Loucy (cell line): ENCODE measurements at regions not wholly inside any gene's neighbourhood (a gene's known extent, or its start where the extent isn't known, plus 50 kb on each side); places are given as distances from the start of the nearest gene placed in this dataset.

Source experiments
- H2AFZ ChIP-seq: fragments of 200-600 bp; sonication (generic); 2 replicates; pipeline ENCODE4 v1.6.0; 2016; ENCODE audit warnings: antibody characterized with exemption, mild to moderate bottlenecking, low read length, moderate library complexity
- H3F3A ChIP-seq: fragments of 200-600 bp; 2 replicates; pipeline ENCODE4 v1.6.0; 2016; ENCODE audit warnings: antibody characterized with exemption, low read depth, mild to moderate bottlenecking
- H3K27me3 ChIP-seq: fragments of 200-600 bp; sonication (generic); 2 replicates; pipeline ENCODE4 v1.6.1; 2014; ENCODE audit warnings: low read length, mild to moderate bottlenecking; ENCODE audit not compliant: insufficient read depth, poor library complexity, severe bottlenecking
- H3K36me3 ChIP-seq: fragments of 200-600 bp; sonication (generic); 2 replicates; pipeline ENCODE4 v1.6.1; 2016; ENCODE audit warnings: low read length; ENCODE audit not compliant: insufficient read depth
- H3K4me1 ChIP-seq: fragments of 200-600 bp; sonication (generic); 2 replicates; pipeline ENCODE4 v1.5.1; 2014; ENCODE audit warnings: low read length, mild to moderate bottlenecking; ENCODE audit not compliant: insufficient read depth, poor library complexity, severe bottlenecking
- H3K4me2 ChIP-seq: fragments of 200-600 bp; sonication (generic); 2 replicates; pipeline ENCODE4 v1.6.0; 2014; ENCODE audit warnings: antibody characterized with exemption, low read length, low read depth, mild to moderate bottlenecking; ENCODE audit not compliant: poor library complexity, severe bottlenecking
- H3K4me3 ChIP-seq: fragments of 200-600 bp; sonication (generic); 2 replicates; pipeline ENCODE4 v1.5.1; 2014; ENCODE audit warnings: low read length, mild to moderate bottlenecking, mixed read lengths; ENCODE audit not compliant: poor library complexity, severe bottlenecking
- H3K79me2 ChIP-seq: fragments of 200-600 bp; sonication (generic); 2 replicates; pipeline ENCODE4 v1.6.1; 2014; ENCODE audit warnings: low read length; ENCODE audit not compliant: insufficient read depth
- H3K9ac ChIP-seq: fragments of 200-600 bp; sonication (generic); 2 replicates; pipeline ENCODE4 v1.6.0; 2014; ENCODE audit warnings: mild to moderate bottlenecking, low read depth, low read length, moderate library complexity; ENCODE audit not compliant: poor library complexity, severe bottlenecking
- H3K9me2 ChIP-seq: fragments of 200-600 bp; sonication (generic); replicated peaks from 2 replicates; pipeline ENCODE4 v1.6.1; 2016; ENCODE audit warnings: low read depth, low read length, mixed read lengths
- H3K9me3 ChIP-seq: fragments of 200-600 bp; sonication (generic); 2 replicates; pipeline ENCODE4 v1.6.1; 2014; ENCODE audit warnings: mild to moderate bottlenecking, antibody characterized with exemption, low read length, low read depth; ENCODE audit not compliant: insufficient read depth
- H4K20me1 ChIP-seq: fragments of 200-600 bp; sonication (generic); 2 replicates; pipeline ENCODE4 v1.6.0; 2014; ENCODE audit warnings: antibody characterized with exemption, low read length, mild to moderate bottlenecking; ENCODE audit not compliant: insufficient read depth, poor library complexity, severe bottlenecking
- CTCF ChIP-seq: fragments of 200-600 bp; sonication (generic); conservative IDR thresholded peaks from 2 replicates; pipeline ENCODE4 v1.5.1; 2014; ENCODE audit warnings: mild to moderate bottlenecking, antibody characterized with exemption, low read length
- EZH2phosphoT487 ChIP-seq: fragments of 200-600 bp; IDR thresholded peaks from 2 replicates; pipeline ENCODE4 v1.6.1; 2018; ENCODE audit warnings: antibody characterized with exemption, mild to moderate bottlenecking, moderate library complexity, borderline replicate concordance

GRCh38 chr6:10042280-10042679 lies 372.6 kb downstream of the TFAP2A start:
- Histone ChIP-seq H3K4me3 (no peak overlapping the region), H3K36me3 (no peaks in the 10 kb centered on the region), H4K20me1 (no peaks in the 10 kb centered on the region), H3F3A (no peaks in the 10 kb centered on the region), H3K4me1 (no peaks in the 10 kb centered on the region), H3K9me3 (no peaks in the 10 kb centered on the region), H2AFZ (no peak overlapping the region), H3K27me3 (no peaks in the 10 kb centered on the region), H3K9me2 (no peaks in the 10 kb centered on the region), H3K4me2 (no peak overlapping the region), H3K9ac (no peak overlapping the region), H3K79me2 (no peaks in the 10 kb centered on the region)
- no peak for TF ChIP-seq EZH2phosphoT487
- no peak for TF ChIP-seq CTCF

GRCh38 chr6:10033223-10033829 lies 381.5 kb downstream of the TFAP2A start:
- Histone ChIP-seq H3K9me3 (no peaks in the 10 kb centered on the region), H3K9me2 (no peaks in the 10 kb centered on the region), H3F3A (no peaks in the 10 kb centered on the region), H3K4me2 (no peak overlapping the region), H2AFZ (no peak overlapping the region), H3K4me1 (no peaks in the 10 kb centered on the region), H3K79me2 (no peaks in the 10 kb centered on the region), H3K27me3 (no peaks in the 10 kb centered on the region), H3K9ac (no peak overlapping the region), H4K20me1 (no peaks in the 10 kb centered on the region), H3K36me3 (no peaks in the 10 kb centered on the region), H3K4me3 (no peak overlapping the region)
- TF ChIP-seq CTCF: no peak
- TF ChIP-seq EZH2phosphoT487: no peak

- Histone ChIP-seq H3K4me1 (no peaks in the 10 kb centered on the region), H4K20me1 (no peaks in the 10 kb centered on the region), H3F3A (no peaks in the 10 kb centered on the region), H3K4me2 (no peak overlapping the region), H3K27me3 (no peaks in the 10 kb centered on the region), H3K9me2 (no peaks in the 10 kb centered on the region), H3K79me2 (no peaks in the 10 kb centered on the region), H3K4me3 (no peak overlapping the region), H3K9me3 (no peaks in the 10 kb centered on the region), H3K9ac (no peak overlapping the region), H3K36me3 (no peaks in the 10 kb centered on the region), H2AFZ (no peak overlapping the region)
- TF ChIP-seq EZH2phosphoT487: no peak
- no peak for TF ChIP-seq CTCF
Observed at GRCh38 chr6:10031617-10032016, 383.3 kb downstream of the TFAP2A start.
